ENCODE measurements at regions not wholly inside any gene's neighbourhood (a gene's known extent, or its start where the extent isn't known, plus 50 kb on each side); places are given as distances from the start of the nearest gene placed in this dataset.

- no peak overlapping the region for H3K4me3 ChIP-seq (replicated peaks; ENCODE audit: low read depth, low read length)
- DNase-seq (ENCODE audit: extremely low read depth, low read depth) = no peak
- no peak for TF ChIP-seq CTCF (IDR thresholded peaks at IDR 0.05; ENCODE audit: low read depth, low read length, missing control alignments)
Measured at GRCh38 chr2:221077799-221078198, 494.3 kb downstream of the EPHA4 start.

- no peak for DNase-seq (ENCODE audit: extremely low read depth, low read depth)
- no peak for TF ChIP-seq CTCF (IDR thresholded peaks at IDR 0.05; ENCODE audit: low read depth, low read length, missing control alignments)
- H3K4me3 ChIP-seq (replicated peaks; ENCODE audit: low read depth, low read length) = no peak overlapping the region
Measured at GRCh38 chr2:221085341-221085900, 486.7 kb downstream of the EPHA4 start.

DNA sequence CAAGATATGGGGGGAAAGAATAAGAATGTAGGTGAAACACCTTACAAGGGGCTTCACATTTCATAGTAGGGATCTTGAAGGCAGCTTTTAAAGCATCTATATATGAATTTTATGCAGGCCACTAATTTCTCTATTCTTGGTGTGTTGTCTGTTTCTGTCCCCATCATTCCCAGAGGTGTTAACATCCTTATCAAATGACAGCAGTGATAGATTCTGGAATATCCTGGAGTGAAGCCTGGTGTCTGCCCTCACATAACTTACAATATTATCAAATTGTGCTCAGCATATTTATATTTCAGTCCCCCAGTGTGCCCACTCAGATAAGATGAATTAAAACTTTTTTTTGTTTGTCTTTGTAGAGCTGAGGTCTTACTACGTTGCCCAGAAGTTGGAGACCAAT is 486.2 kb downstream of the EPHA4 start:
- no peak overlapping the region for H3K4me3 ChIP-seq (replicated peaks; ENCODE audit: low read depth, low read length)
- TF ChIP-seq CTCF (IDR thresholded peaks at IDR 0.05; ENCODE audit: low read depth, low read length, missing control alignments) = no peak

DNA sequence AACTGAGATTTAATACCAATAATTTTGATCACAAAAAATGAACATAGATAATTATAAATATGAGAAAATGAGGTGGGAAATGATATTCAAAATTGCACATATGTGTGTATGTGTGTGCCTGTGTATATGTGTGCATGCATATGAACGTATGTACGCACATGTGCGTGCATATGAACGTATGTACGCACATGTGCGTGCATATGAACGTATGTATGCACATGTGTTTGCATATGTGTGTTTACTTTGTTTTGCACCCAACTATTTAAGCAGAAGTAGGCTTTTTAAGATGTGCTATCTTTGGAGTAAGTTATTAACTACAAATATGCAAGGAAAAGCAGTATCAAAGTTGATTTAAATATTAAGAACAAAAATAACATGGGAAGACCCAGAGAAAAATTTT is 484.3 kb downstream of the EPHA4 start:
- no peak for DNase-seq (ENCODE audit: extremely low read depth, low read depth)
- TF ChIP-seq CTCF (IDR thresholded peaks at IDR 0.05; ENCODE audit: low read depth, low read length, missing control alignments) = no peak
- H3K4me3 ChIP-seq (replicated peaks; ENCODE audit: low read depth, low read length) = no peak overlapping the region

More for the DNA sequence above, 486.2 kb downstream of the EPHA4 start:
- DNase-seq (ENCODE audit: extremely low read depth, low read depth) = no peak

- TF ChIP-seq CTCF (IDR thresholded peaks at IDR 0.05; ENCODE audit: low read depth, low read length, missing control alignments) = no peak
- no peak for DNase-seq (ENCODE audit: extremely low read depth, low read depth)
- no peak overlapping the region for H3K4me3 ChIP-seq (replicated peaks; ENCODE audit: low read depth, low read length)
Measured at GRCh38 chr2:221088506-221088905, 483.6 kb downstream of the EPHA4 start.

GRCh38 chr2:221095356-221095755 is 476.7 kb downstream of the EPHA4 start:
- no peak for TF ChIP-seq CTCF (IDR thresholded peaks at IDR 0.05; ENCODE audit: low read depth, low read length, missing control alignments)
- DNase-seq (ENCODE audit: extremely low read depth, low read depth) = no peak
- H3K4me3 ChIP-seq (replicated peaks; ENCODE audit: low read depth, low read length) = no peak overlapping the region

Data from HFF-Myc (cell line).